22Rv1 (cell line): ENCODE measurements at regions not wholly inside any gene's neighbourhood (a gene's known extent, or its start where the extent isn't known, plus 50 kb on each side); places are given as distances from the start of the nearest gene placed in this dataset.

Experiments
- H3K27ac ChIP-seq: fragments of 450-650 bp; 2 replicates; pipeline ENCODE4 v1.5.1; 2017
- ZFX ChIP-seq: fragments of 450-650 bp; IDR thresholded peaks from 2 replicates; pipeline ENCODE4 v1.6.1; 2017; ENCODE audit warnings: antibody characterized with exemption, borderline replicate concordance
- TF ChIP-seq, protein P1 (sequence below): fragments of 450-650 bp; IDR thresholded peaks from 2 replicates; pipeline ENCODE4 v1.5.1; 2017; ENCODE audit warnings: mild to moderate bottlenecking

DNA sequence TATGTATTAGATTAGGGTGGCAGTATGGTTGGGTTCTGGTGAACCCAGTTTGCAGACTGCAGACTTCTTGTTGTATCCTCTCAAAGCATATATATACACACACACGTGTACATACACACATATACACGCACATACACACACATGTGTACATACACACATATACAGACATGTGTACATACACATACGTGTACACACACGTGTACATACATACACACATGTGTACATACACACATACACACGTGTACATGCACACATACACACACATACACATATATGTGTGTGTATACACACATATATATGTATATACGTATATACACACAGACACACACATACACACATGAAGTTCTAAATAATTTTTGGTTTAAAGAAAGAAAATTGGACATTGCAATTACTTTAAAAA is 780.2 kb downstream of the FLRT2 start:
- TF ChIP-seq, protein P1, sequence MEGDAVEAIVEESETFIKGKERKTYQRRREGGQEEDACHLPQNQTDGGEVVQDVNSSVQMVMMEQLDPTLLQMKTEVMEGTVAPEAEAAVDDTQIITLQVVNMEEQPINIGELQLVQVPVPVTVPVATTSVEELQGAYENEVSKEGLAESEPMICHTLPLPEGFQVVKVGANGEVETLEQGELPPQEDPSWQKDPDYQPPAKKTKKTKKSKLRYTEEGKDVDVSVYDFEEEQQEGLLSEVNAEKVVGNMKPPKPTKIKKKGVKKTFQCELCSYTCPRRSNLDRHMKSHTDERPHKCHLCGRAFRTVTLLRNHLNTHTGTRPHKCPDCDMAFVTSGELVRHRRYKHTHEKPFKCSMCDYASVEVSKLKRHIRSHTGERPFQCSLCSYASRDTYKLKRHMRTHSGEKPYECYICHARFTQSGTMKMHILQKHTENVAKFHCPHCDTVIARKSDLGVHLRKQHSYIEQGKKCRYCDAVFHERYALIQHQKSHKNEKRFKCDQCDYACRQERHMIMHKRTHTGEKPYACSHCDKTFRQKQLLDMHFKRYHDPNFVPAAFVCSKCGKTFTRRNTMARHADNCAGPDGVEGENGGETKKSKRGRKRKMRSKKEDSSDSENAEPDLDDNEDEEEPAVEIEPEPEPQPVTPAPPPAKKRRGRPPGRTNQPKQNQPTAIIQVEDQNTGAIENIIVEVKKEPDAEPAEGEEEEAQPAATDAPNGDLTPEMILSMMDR = no peak
- no peak for TF ChIP-seq ZFX
- H3K27ac ChIP-seq = no peak overlapping the region

DNA sequence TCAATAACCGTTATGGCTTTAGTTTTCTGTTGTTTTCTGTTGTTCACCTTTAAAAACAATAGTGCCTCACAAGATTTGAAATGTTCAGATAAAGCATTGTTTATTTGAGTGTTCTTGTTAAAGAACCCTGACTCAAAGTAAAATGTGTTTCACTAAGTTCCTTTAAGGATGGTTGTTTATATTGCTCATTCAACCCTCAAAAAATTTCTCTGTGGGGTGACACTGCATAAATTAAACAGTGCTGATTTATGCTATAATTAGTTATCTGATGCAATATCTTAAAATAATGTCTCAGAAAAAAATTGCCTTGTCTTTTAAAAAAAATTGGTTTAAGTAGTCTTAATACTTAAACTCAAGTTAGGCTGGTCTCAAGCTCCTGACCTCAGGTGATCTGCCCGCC is 775.1 kb downstream of the FLRT2 start:
- H3K27ac ChIP-seq = no peak overlapping the region
- TF ChIP-seq ZFX = no peak
- TF ChIP-seq, protein P1 = no peak

DNA sequence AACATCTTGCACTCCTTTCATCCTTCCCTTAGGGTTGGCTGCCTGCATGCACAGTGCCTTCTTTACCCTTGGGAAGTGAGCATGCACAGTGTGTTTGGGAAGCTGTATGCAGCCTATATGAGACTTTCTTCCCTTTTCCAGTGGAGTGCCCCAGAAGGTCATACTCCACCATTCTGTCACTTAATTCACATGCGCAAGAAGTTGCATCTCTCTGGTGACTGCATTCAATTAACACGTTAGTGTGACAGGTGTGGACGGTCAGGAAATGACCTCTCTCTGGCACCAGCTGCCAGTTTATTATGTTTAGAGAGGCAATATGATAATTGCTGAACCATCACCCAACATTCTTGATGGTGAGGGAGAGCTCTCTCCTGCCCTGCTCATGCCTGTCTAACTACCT is 770.0 kb downstream of the FLRT2 start:
- TF ChIP-seq ZFX = no peak
- TF ChIP-seq, protein P1 = no peak
- H3K27ac ChIP-seq = no peak overlapping the region

DNA sequence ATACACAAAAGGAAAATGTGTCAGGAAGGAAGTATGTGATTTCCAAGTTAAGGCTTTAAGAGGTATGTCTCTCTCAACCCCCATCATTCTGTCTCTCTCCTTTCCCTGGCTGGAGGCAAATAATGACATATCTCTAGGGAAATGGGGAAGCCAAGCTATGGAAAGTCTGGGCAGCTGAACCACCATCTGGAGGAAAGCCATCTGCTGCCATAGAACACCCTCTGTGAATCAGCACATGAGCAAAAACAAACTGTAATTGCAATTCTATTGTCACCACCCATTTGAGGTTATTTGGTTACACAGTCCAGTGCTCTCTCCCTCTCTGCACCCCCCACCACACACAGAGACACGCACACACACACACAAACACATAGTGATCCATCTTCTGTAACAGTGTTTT is 766.2 kb downstream of the FLRT2 start:
- TF ChIP-seq ZFX = no peak
- TF ChIP-seq, protein P1 = no peak
- H3K27ac ChIP-seq = no peak overlapping the region

DNA sequence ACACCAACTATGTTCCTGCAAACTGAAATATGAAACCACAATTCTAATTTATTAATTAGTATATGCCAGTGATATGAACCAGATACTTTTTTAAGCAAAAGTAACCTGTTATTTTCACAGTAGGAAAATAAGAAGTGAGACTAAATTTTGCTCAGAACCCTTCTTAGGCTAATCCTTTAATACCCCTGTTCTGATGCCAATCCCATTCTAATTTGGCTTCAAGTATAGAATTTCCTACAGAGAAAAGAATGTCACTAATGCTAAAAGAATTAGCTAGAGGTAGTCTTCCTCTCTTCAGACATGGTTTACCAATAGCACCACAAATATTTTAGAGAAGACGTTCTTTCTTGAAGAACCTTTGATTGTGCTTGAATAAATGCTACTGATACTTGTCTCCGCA is 758.4 kb downstream of the FLRT2 start:
- H3K27ac ChIP-seq = no peak overlapping the region
- TF ChIP-seq ZFX = no peak
- TF ChIP-seq, protein P1 = no peak

DNA sequence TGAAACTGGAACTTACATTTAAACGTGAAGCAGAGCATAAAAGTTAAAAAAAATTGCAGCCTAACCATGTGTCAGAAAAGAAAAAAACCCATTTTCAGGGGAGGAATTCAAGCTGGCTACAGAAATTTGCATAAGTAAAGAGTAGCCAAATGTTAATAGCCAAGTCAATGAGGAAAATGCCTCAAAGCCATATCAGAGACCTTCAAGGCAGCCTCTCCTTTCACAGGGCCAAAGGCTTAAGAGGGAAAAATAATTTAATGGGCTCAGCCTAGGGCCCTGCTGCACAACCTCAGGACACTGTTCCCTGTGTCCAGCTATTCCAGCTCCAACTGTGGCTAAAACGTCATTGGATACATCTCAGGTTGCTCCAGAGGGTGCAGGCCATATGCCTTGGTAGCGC is 749.5 kb downstream of the FLRT2 start:
- H3K27ac ChIP-seq = no peak overlapping the region
- TF ChIP-seq, protein P1 = no peak
- no peak for TF ChIP-seq ZFX

DNA sequence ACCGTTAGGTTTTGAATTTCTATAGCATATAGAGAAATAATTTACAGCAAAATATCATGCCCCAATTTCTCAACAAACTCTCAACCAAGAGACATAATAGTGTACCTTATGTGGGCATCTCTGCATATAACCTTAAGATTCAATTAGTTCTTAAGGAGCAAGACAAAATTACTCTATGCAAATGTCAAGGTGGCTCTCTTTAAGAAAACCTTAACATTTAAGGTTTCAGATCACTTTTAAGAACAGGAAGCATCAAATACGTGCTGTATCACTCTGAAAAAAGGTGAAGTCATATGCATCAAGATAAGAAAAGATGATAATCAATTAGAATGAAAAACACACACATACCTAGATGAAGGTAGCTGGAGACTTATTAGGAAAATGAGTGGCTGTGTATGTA is 728.0 kb downstream of the FLRT2 start:
- H3K27ac ChIP-seq = no peak overlapping the region
- TF ChIP-seq ZFX = no peak
- TF ChIP-seq, protein P1 = no peak
